AG04449 (cell line): ENCODE measurements at regions not wholly inside any gene's neighbourhood (a gene's known extent, or its start where the extent isn't known, plus 50 kb on each side); places are given as distances from the start of the nearest gene placed in this dataset.

Experiments
- CTCF ChIA-PET: fragments of 350-600 bp; formaldehyde crosslinking; extraction: SDS; loops from one replicate; lab custom pipeline; 2021; ENCODE audit warnings: antibody characterized with exemption; lab: Yijun Ruan, JAX
- POLR2A ChIA-PET: fragments of 400-600, 350-600 bp; formaldehyde crosslinking; extraction: SDS; loops from one replicate; lab custom pipeline; 2020; ENCODE audit warnings: antibody characterized with exemption, inconsistent platforms; lab: Yijun Ruan, JAX
- DNase-seq: peaks from one replicate; pipeline ENCODE4 v3.0.0-alpha.2; 2010; ENCODE audit warnings: low read depth, low spot score
- H3K4me3 ChIP-seq: 2 replicates; pipeline ENCODE4 v1.5.1; 2011; ENCODE audit warnings: low read depth, mild to moderate bottlenecking, control low read depth, low read length
- CTCF ChIP-seq: IDR thresholded peaks from one replicate; pipeline ENCODE4 v1.5.1; 2011; ENCODE audit warnings: mild to moderate bottlenecking, moderate library complexity, low read length, control low read depth, inconsistent platforms; ENCODE audit not compliant: insufficient read depth; ENCODE audit errors: missing control alignments

GRCh38 chr15:47473106-47473725 lies 244.1 kb upstream of the SEMA6D start:
- no peak for TF ChIP-seq CTCF
- ChIA-PET CTCF (interaction anchor here (1.8 kb wide), 1 partner anchor 277 kb away, joined by 4 read pairs; no protein-coding TSS in a partner anchor), POLR2A (no interaction called here)
- no peak for DNase-seq
- H3K4me3 ChIP-seq, result no peak overlapping the region

GRCh38 chr15:47473832-47474231 lies 243.5 kb upstream of the SEMA6D start:
- no peak overlapping the region for H3K4me3 ChIP-seq
- TF ChIP-seq CTCF, result no peak
- POLR2A ChIA-PET, result no interaction called here
- DNase-seq, result no peak
- CTCF ChIA-PET, result interaction anchor here (1.8 kb wide), 1 partner anchor 277 kb away, joined by 4 read pairs; no protein-coding TSS in a partner anchor

GRCh38 chr15:47475336-47475735 lies 242.0 kb upstream of the SEMA6D start:
- ChIA-PET CTCF (interaction anchor here (1.2 kb wide), 1 partner anchor 242 kb away, joined by 3 read pairs; the partner anchor contains the start of gene SEMA6D), POLR2A (no interaction called here)
- no peak overlapping the region for H3K4me3 ChIP-seq
- no peak for TF ChIP-seq CTCF
- DNase-seq, result no peak

- POLR2A ChIA-PET, result no interaction called here
- no peak for DNase-seq
- no peak overlapping the region for H3K4me3 ChIP-seq
- TF ChIP-seq CTCF, result no peak
- CTCF ChIA-PET, result interaction anchor here (1.1 kb wide), 1 partner anchor 8 kb away, joined by 4 read pairs; no protein-coding TSS in a partner anchor
Observed at GRCh38 chr15:47477341-47477740, 240.0 kb upstream of the SEMA6D start.

- POLR2A ChIA-PET, result no interaction called here
- no peak for TF ChIP-seq CTCF
- H3K4me3 ChIP-seq, result no peak overlapping the region
- DNase-seq, result no peak
- CTCF ChIA-PET, result no interaction called here
Observed at GRCh38 chr15:47484059-47484458, 233.2 kb upstream of the SEMA6D start.

GRCh38 chr15:47484997-47485396 lies 232.3 kb upstream of the SEMA6D start:
- ChIA-PET POLR2A (no interaction called here), CTCF (no interaction called here)
- TF ChIP-seq CTCF, result no peak

More at GRCh38 chr15:47484997-47485396, 232.3 kb upstream of the SEMA6D start:
- no peak for DNase-seq
- no peak overlapping the region for H3K4me3 ChIP-seq
